HG03571 (cell line): ENCODE measurements at regions not wholly inside any gene's neighbourhood (a gene's known extent, or its start where the extent isn't known, plus 50 kb on each side); places are given as distances from the start of the nearest gene placed in this dataset.
"Not testable (repeated sequence)": the region's sequence is repeated elsewhere in the genome, so short reads cannot be mapped to it uniquely, and the experiment has no call there.

ENCODE experiments used
- ATAC-seq: cut with Tn5 transposase; IDR thresholded peaks from one replicate; pipeline ENCODE4 v1.9.1; 2021; ENCODE audit not compliant: unreplicated experiment

GRCh38 chr1:143702739-143703138, 269.0 kb downstream of the FAM72C start:
- ATAC-seq, result not testable (repeated sequence)

DNA sequence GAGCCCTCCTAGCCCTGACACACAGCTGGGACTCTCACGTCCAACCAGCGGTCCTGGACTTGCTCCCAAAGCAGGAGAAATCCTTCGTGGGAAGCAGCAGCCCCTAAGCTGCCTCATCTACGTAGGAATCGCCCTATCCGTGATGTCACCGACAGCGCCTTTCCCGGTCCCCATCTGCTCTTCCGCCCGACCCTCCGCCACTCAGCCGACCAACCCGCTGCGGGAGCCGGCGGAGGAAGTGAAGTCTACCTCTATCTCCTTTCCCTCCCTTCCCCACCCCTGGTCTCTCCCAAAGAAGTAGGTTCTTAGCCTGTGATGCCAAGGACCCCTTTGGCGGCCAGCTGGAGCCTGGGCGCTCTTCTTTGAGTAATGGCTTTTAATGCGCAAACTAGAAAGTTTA, 272.1 kb downstream of the FAM72C start:
- ATAC-seq, result no peak

- no peak for ATAC-seq
Measured at GRCh38 chr1:143699115-143699514, 272.7 kb downstream of the FAM72C start.

DNA sequence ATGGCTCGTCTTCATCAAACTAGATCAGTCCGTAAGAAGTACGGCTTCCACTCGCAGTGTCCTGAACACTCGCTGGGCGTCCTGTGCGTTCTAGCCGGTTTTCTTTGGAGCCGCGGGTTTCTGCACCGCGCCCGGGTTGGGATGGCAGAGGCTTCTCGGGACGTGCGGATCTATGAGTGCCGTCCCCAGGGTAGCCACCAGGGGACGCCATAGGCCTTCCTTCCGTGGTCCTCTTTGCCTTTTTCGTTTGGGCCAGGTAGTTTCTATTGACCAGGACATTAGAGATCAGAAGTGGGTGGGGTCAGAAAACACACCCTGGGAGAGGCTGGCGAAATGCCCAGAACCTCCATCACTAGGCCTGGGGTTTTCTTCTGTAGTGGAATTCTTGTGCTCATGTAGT, 273.8 kb downstream of the FAM72C start:
- ATAC-seq, result no peak

- no peak for ATAC-seq
Measured at GRCh38 chr1:143694085-143694484, 277.7 kb downstream of the FAM72C start.

DNA sequence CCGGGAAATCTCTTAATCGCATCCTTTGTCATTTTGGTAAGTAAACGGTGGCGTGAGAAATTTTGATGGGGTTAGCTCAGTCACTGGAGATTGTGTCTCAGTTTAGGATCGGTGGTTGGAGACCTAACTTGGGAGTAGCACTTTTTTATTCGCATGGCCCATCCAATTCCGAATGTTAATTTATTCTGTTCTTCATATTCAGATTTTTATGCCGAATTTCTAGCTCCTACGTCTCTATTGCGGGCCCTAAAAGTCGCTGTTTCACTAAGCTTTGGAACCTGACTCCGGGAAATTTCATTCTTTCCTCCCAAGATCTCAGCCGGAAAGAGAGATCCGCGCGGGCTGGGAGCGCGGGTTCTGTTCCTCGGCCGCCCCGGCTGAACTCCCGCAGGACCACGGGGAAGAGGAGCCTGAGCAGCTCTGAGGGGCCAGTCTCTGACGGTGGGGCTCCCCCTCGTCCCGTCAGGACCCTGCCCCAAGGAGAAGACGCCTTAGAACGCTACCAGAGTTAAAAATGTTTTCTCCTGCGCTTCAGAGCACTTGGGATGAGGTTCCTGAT, 279.7 kb downstream of the FAM72C start:
- no peak for ATAC-seq

DNA sequence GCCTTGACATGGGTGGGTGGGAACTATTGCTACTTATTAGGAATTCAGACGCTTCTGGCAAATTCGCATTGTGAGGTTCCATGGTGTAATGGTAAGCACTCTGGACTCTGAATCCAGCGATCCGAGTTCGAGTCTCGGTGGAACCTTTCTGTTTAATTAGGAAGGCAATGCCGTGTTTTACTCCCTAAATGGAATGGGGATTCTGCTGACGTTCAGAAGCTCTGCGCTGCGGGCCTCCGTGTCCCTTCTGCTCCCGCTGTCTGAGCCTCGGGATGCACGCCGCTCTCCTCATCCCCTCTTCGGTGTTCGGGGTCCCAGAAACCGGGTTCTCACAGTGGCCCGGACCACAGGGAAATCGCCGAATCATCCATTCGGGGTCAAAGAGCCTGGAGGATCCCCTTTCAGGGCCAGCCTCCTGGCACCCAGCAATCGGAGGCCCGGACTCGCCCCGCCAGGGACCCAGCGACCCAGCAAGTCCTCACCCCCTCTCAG, 280.3 kb downstream of the FAM72C start:
- ATAC-seq, result no peak

- no peak for ATAC-seq
Measured at GRCh38 chr1:143689781-143690180, 282.0 kb downstream of the FAM72C start.

DNA sequence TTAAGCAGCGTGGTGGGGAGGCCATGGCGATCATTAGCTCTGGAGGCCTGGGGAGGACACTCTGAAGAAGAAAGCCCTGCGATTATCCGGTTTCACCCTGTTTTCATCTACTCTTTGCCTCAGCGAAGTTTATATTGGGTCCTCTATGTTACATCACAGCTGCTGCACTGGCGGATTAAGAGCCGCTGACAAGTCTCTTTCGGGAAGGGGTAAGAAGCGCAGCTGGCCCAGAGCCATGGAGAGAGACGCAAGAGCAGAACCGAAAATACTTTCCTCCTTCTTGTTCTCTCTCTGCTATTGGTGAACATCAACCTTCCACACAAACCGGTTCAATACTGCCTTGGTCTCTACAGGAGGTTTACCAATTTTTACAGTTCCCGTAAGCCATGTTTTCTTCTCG, 291.5 kb downstream of the FAM72C start:
- no peak for ATAC-seq

DNA sequence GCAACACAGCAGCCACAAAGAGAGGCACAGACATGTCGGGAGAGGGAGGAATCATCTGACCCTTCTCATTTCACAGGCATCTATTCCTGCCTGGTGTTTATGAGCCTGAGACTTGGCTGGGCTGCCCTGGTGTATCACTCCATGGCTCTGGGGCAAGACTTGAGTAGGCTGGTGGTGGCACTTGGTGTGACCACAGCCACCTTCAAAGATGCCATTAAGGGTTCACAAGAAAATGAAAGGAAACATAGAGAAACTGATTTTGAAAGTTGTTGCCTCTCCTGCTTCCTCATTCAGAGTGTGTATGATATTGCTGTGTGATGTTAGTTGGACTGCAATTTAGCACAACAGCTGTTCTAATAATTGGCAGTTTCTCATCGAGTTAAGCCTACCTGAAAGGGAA, 298.8 kb downstream of the FAM72C start:
- no peak for ATAC-seq

DNA sequence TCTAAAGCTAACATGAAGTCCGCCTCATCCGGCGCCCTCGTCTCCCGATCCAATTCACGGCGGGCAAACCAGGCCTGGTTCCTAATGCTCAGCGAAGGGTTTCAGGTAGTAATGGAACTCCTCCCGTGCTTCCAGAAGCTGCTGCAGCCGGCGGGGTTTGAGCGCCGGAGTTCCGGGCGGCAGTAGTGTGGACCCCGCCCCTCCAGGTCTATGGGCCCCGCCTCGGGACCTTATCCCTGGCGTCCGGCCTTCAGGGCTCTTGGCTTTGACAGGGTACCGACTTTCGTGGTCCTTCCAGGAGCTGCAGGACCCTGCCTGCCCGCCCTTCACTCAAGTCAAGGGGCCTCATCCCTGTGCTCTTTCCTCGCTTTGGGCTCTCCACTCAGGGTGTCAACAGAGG, 304.1 kb downstream of the FAM72C start:
- no peak for ATAC-seq

- ATAC-seq, result no peak
Measured at GRCh38 chr1:143666851-143667250, 304.9 kb downstream of the FAM72C start.

- no peak for ATAC-seq
Measured at GRCh38 chr1:143665606-143666005, 306.2 kb downstream of the FAM72C start.

DNA sequence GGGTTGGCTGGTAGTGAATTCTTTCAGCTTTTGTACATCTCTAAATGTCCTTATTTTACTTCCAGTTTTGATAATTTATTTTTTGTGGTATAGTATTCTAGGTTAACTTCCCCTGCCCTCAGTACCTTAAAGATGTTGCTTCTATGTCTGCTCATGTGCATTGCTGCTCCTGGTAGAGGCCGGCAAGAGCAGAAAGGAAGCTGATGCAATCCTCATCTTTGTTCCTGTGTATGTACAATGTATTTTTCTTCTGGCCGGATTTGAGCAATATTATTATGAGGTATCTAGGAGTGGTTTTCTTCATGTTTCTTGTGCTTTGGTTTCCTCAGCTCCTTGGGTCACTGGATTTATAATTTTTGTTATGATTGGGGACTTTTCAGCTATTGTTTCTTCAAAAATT, 308.7 kb downstream of the FAM72C start:
- ATAC-seq, result not testable (repeated sequence)

- ATAC-seq, result no peak
Measured at GRCh38 chr1:143661418-143662101, 310.2 kb downstream of the FAM72C start.

GRCh38 chr1:143660354-143660941, 311.3 kb downstream of the FAM72C start:
- ATAC-seq, result no peak

DNA sequence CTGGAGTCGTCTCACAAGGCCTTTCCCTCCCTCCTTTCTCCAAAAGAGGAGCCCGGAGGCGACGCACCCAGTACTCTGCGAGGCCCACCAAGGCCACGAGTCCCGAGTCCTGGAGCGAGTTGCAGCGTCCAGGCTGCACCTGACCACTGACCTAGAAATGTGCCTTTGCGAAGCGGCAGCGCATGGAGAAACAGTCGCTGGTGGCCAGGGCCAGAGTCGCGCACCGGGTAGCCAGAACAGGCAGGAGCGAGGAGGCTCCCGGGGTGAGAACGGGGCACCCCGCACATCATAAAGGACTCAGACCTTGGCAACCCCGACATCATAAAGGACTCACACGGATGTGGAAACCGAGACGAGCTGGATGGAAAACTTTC, 318.4 kb downstream of the FAM72C start:
- no peak for ATAC-seq

DNA sequence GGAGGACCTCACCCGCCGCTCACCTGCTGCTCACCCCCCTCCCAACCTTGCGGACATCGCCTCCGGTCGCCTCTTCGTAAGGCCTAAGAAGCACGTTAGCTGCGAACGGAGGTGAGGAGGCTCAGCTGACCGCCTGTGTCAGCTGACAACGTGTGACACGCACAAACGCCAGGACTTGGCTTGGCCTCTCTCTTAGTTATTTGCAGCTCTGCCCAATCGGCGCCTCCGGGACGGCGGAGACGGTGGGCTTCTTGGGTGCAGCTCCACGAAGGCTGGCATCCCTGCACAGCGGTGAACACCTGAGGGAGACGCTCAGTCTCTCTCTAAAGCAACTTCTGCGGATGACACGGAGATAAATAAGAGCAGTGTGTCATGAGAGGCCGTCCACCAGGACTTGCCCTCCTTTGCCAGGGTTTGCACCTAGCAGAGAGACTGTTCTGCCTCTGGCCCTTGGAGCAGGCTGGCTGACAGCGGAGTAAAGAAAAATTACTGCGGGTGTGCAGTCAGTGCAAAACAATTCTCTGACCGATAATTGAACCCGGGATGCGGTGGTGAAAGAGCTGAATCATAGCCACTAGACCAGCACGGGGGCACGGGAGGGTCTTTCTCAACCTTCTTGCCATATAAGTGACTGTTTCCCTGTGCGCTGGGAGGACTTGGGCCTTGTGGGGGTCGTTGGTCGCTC, 318.9 kb downstream of the FAM72C start:
- ATAC-seq, result no peak

GRCh38 chr1:143652187-143652586, 319.6 kb downstream of the FAM72C start:
- ATAC-seq, result no peak

- no peak for ATAC-seq
Measured at GRCh38 chr1:143651350-143651992, 320.3 kb downstream of the FAM72C start.

DNA sequence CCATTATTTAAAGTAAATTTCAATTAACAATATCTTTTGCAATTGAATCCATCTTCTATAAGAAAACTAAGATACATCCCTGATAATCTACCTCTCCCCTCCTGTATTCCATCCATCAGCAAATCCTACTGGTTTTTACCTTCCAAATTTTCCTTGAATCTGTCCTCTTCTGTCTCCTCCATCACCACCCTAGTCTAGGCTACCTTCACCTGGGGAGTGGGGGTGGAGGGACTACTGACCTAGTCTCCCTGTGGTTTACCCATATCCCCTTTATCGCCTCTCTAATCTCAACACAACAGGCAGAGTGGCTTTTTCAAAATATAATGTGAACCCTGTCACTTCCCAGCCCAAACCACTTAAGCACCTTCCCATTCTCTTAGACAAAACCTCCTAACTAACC, 327.8 kb downstream of the FAM72C start:
- ATAC-seq, result not testable (repeated sequence)
